H9 (cell line): ENCODE measurements at regions not wholly inside any gene's neighbourhood (a gene's known extent, or its start where the extent isn't known, plus 50 kb on each side); places are given as distances from the start of the nearest gene placed in this dataset.

Experiments
- DNase-seq: peaks from one replicate; pipeline ENCODE4 v3.0.0-alpha.2; 2017
- H2AFZ ChIP-seq: one replicate; pipeline ENCODE4 v1.6.1; 2013; ENCODE audit warnings: mild to moderate bottlenecking, low read length, control low read depth, moderate library complexity
- H2AK5ac ChIP-seq: 2 replicates; pipeline ENCODE4 v1.6.1; 2013; ENCODE audit warnings: low read length, control low read depth, mixed read lengths; ENCODE audit not compliant: insufficient read length
- H2BK120ac ChIP-seq: one replicate; pipeline ENCODE4 v1.6.1; 2013; ENCODE audit warnings: low read depth, mild to moderate bottlenecking, low read length, control low read depth, inconsistent platforms; ENCODE audit not compliant: poor library complexity, severe bottlenecking
- H2BK12ac ChIP-seq: 2 replicates; pipeline ENCODE4 v1.6.1; 2013; ENCODE audit warnings: low read length, control low read depth, mixed read lengths, low read depth; ENCODE audit not compliant: insufficient read length
- H2BK15ac ChIP-seq: 2 replicates; pipeline ENCODE4 v1.6.1; 2013; ENCODE audit warnings: low read depth, low read length, control low read depth
- H2BK20ac ChIP-seq: one replicate; pipeline ENCODE4 v1.6.1; 2013; ENCODE audit warnings: low read depth, mild to moderate bottlenecking, low read length, control low read depth, inconsistent platforms; ENCODE audit not compliant: poor library complexity, severe bottlenecking
- H2BK5ac ChIP-seq: 2 replicates; pipeline ENCODE4 v1.6.1; 2013; ENCODE audit warnings: low read length, control low read depth, mixed read lengths; ENCODE audit not compliant: insufficient read length
- H3K14ac ChIP-seq: 2 replicates; pipeline ENCODE4 v1.6.1; 2013; ENCODE audit warnings: low read length, control low read depth; ENCODE audit not compliant: insufficient read depth
- H3K18ac ChIP-seq: 2 replicates; pipeline ENCODE4 v1.6.1; 2013; ENCODE audit warnings: low read depth, mild to moderate bottlenecking, mixed read lengths, low read length, control low read depth; ENCODE audit not compliant: insufficient read length
- H3K23ac ChIP-seq: 2 replicates; pipeline ENCODE4 v1.6.1; 2013; ENCODE audit warnings: low read length, control low read depth, mixed read lengths, low read depth; ENCODE audit not compliant: insufficient read length
- H3K23me2 ChIP-seq: 2 replicates; pipeline ENCODE4 v1.6.1; 2013; ENCODE audit warnings: low read depth, mild to moderate bottlenecking, mixed read lengths, low read length, control low read depth; ENCODE audit not compliant: insufficient read length, poor library complexity, severe bottlenecking
- H3K27ac ChIP-seq: 2 replicates; pipeline ENCODE4 v1.5.1; 2013; ENCODE audit warnings: low read length, control low read depth, mixed read lengths, low read depth; ENCODE audit not compliant: insufficient read length
- H3K27me3 ChIP-seq: 2 replicates; pipeline ENCODE4 v1.6.1; 2013; ENCODE audit warnings: low read length, control low read depth, inconsistent platforms; ENCODE audit not compliant: insufficient read depth
- H3K4ac ChIP-seq: 2 replicates; pipeline ENCODE4 v1.6.1; 2013; ENCODE audit warnings: low read depth, mild to moderate bottlenecking, control low read depth, inconsistent platforms, low read length, moderate library complexity
- H3K4me1 ChIP-seq: 2 replicates; pipeline ENCODE4 v1.6.1; 2013; ENCODE audit warnings: low read length, control low read depth, inconsistent platforms; ENCODE audit not compliant: insufficient read depth
- H3K4me2 ChIP-seq: 2 replicates; pipeline ENCODE4 v1.6.1; 2013; ENCODE audit warnings: low read length, control low read depth, mixed read lengths; ENCODE audit not compliant: insufficient read length, insufficient read depth
- H3K56ac ChIP-seq: 2 replicates; pipeline ENCODE4 v1.6.1; 2013; ENCODE audit warnings: low read depth, mild to moderate bottlenecking, mixed read lengths, low read length, control low read depth; ENCODE audit not compliant: insufficient read length
- H3K79me1 ChIP-seq: 2 replicates; pipeline ENCODE4 v1.6.1; 2013; ENCODE audit warnings: low read depth, mild to moderate bottlenecking, moderate library complexity, low read length, control low read depth, inconsistent platforms; ENCODE audit not compliant: insufficient read depth, poor library complexity, severe bottlenecking
- H3K79me2 ChIP-seq: 2 replicates; pipeline ENCODE4 v1.6.1; 2013; ENCODE audit warnings: low read length, control low read depth, inconsistent platforms; ENCODE audit not compliant: insufficient read depth
- H3K9ac ChIP-seq: 2 replicates; pipeline ENCODE4 v1.6.1; 2013; ENCODE audit warnings: low read length, control low read depth, mixed read lengths; ENCODE audit not compliant: insufficient read length; ENCODE audit errors: extremely low read depth
- H3K9me3 ChIP-seq: one replicate; pipeline ENCODE4 v1.6.1; 2013; ENCODE audit warnings: low read depth, low read length, inconsistent platforms; ENCODE audit not compliant: control insufficient read depth
- H3T11ph ChIP-seq: one replicate; pipeline ENCODE4 v1.6.1; 2013; ENCODE audit warnings: mild to moderate bottlenecking, low read length, control low read depth, inconsistent platforms
- H4K20me1 ChIP-seq: one replicate; pipeline ENCODE4 v1.6.1; 2013; ENCODE audit not compliant: control insufficient read depth, insufficient read length, insufficient read depth
- H4K5ac ChIP-seq: 2 replicates; pipeline ENCODE4 v1.6.1; 2013; ENCODE audit warnings: low read depth, mild to moderate bottlenecking, mixed read lengths, low read length, control low read depth; ENCODE audit not compliant: insufficient read length
- H4K8ac ChIP-seq: replicated peaks from 2 replicates; pipeline ENCODE4 v1.6.1; 2013; ENCODE audit warnings: low read length, control low read depth, mixed read lengths, low read depth; ENCODE audit not compliant: insufficient read length
- H4K91ac ChIP-seq: 2 replicates; pipeline ENCODE4 v1.6.1; 2013; ENCODE audit warnings: low read depth, mild to moderate bottlenecking, moderate library complexity, mixed read lengths, low read length, control low read depth; ENCODE audit not compliant: insufficient read length
- H3K27ac Mint-ChIP-seq, 3 experiments: 2 replicates in 2 of 3; 3 replicates in 1 of 3; pipeline ENCODE4 v1.8.0; 2020 to 2021; ENCODE audit warnings: mixed read lengths in 3 of 3, mild to moderate bottlenecking in 1 of 3, moderate library complexity in 1 of 3
- H3K27me3 Mint-ChIP-seq: 2 replicates; pipeline ENCODE4 v1.8.0; 2021; ENCODE audit warnings: low read depth, mild to moderate bottlenecking, moderate library complexity, mixed read lengths
- H3K36me3 Mint-ChIP-seq, 3 experiments: 2 replicates in 2 of 3; 3 replicates in 1 of 3; pipeline ENCODE4 v1.8.0; 2020 to 2021; ENCODE audit warnings: low read depth in 3 of 3, mixed read lengths in 3 of 3; ENCODE audit not compliant: insufficient read depth in 1 of 3
- H3K4me1 Mint-ChIP-seq, 2 experiments: 2 replicates each; pipeline ENCODE4 v1.8.0; 2020; ENCODE audit warnings: mixed read lengths in 2 of 2
- H3K4me3 Mint-ChIP-seq, 2 experiments: 2 replicates in 1 of 2; 3 replicates in 1 of 2; pipeline ENCODE4 v1.8.0; 2020 to 2021; ENCODE audit warnings: mild to moderate bottlenecking in 2 of 2, mixed read lengths in 2 of 2, moderate library complexity in 1 of 2
- H3K9me3 Mint-ChIP-seq, 2 experiments: 2 replicates in 1 of 2; 3 replicates in 1 of 2; pipeline ENCODE4 v1.8.0; 2020; ENCODE audit warnings: mild to moderate bottlenecking in 2 of 2, mixed read lengths in 2 of 2, moderate library complexity in 1 of 2
- WGBS: extraction: QIAGEN DNeasy Blood & Tissue Kit; methylation state at CpG from one replicate; pipeline ENCODE4 v1.1.7; 2013; ENCODE audit warnings: missing lambda C conversion rate, low lambda C conversion rate, mixed read lengths; ENCODE audit not compliant: insufficient read length; ENCODE audit errors: extremely low coverage; 5-methylcytosine and 5-hydroxymethylcytosine counted together
- TF ChIP-seq, protein P1 (sequence below): fragments of 200-600 bp; sonication (generic); conservative IDR thresholded peaks from 3 replicates; pipeline ENCODE4 v1.8.0; 2021; ENCODE audit warnings: antibody characterized with exemption, mild to moderate bottlenecking

DNA sequence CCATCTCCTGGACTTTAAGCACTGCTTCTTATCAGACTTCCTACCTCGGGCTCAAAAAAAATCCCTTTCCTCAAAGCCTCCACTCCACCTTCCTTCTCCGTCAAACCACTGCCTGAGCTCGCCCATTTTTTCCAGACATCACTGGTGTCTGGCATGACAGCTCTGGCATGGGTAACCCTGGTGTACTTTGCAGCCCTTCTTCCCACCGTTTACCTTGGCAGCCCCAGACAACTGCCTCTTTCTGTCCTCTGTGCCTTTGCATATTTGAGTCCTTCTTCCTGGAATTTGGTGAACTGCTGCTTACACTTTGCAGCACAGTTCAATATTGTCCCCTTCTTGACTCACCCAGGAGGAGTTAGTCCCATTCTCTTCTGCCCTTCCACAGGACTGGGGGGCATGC is 144.6 kb upstream of the TBX20 start:
- no peak overlapping the region for H3K9ac ChIP-seq
- no peak overlapping the region for H3T11ph ChIP-seq
- no peak overlapping the region for H2BK15ac ChIP-seq
- no peak overlapping the region for H2AK5ac ChIP-seq
- no peak overlapping the region for H2BK12ac ChIP-seq
- no peak overlapping the region for H2BK20ac ChIP-seq
- no peaks in the 10 kb centered on the region for H3K79me1 ChIP-seq
- no peak overlapping the region for H4K91ac ChIP-seq
- H3K4me2 ChIP-seq: no peak overlapping the region
- no peak overlapping the region for H3K14ac ChIP-seq
- H3K23ac ChIP-seq: no peak overlapping the region
- H4K8ac ChIP-seq: no peak overlapping the region
- H2AFZ ChIP-seq: no peak overlapping the region
- Mint-ChIP-seq H3K27ac (no peak overlapping the region), H3K36me3 (no peaks in the 10 kb centered on the region), H3K4me3 (no peak overlapping the region), H3K27me3 (peaks cover 15% of the 10 kb centered on the region), H3K4me1 (no peaks in the 10 kb centered on the region), H3K9me3 (no peaks in the 10 kb centered on the region)
- H2BK120ac ChIP-seq: no peak overlapping the region
- H3K27ac ChIP-seq: no peak overlapping the region
- H3K27me3 ChIP-seq: no peaks in the 10 kb centered on the region; the same call in 1 of the 2 replicates
- no peaks in the 10 kb centered on the region for H3K4me1 ChIP-seq
- no peak overlapping the region for H3K4ac ChIP-seq
- no peaks in the 10 kb centered on the region for H3K23me2 ChIP-seq
- no peak overlapping the region for H2BK5ac ChIP-seq
- no peaks in the 10 kb centered on the region for H4K20me1 ChIP-seq
- TF ChIP-seq, protein P1, sequence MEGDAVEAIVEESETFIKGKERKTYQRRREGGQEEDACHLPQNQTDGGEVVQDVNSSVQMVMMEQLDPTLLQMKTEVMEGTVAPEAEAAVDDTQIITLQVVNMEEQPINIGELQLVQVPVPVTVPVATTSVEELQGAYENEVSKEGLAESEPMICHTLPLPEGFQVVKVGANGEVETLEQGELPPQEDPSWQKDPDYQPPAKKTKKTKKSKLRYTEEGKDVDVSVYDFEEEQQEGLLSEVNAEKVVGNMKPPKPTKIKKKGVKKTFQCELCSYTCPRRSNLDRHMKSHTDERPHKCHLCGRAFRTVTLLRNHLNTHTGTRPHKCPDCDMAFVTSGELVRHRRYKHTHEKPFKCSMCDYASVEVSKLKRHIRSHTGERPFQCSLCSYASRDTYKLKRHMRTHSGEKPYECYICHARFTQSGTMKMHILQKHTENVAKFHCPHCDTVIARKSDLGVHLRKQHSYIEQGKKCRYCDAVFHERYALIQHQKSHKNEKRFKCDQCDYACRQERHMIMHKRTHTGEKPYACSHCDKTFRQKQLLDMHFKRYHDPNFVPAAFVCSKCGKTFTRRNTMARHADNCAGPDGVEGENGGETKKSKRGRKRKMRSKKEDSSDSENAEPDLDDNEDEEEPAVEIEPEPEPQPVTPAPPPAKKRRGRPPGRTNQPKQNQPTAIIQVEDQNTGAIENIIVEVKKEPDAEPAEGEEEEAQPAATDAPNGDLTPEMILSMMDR: no peak
- no peak overlapping the region for H3K18ac ChIP-seq
- H3K79me2 ChIP-seq: no peaks in the 10 kb centered on the region
- no peak overlapping the region for H3K56ac ChIP-seq
- H4K5ac ChIP-seq: no peak overlapping the region
- H3K9me3 ChIP-seq: no peaks in the 10 kb centered on the region
- DNase-seq: no peak
- no CpG with 5 or more reads among the region's 4 CpGs for WGBS
